ENCODE measurements at regions not wholly inside any gene's neighbourhood (a gene's known extent, or its start where the extent isn't known, plus 50 kb on each side); places are given as distances from the start of the nearest gene placed in this dataset.

DNA sequence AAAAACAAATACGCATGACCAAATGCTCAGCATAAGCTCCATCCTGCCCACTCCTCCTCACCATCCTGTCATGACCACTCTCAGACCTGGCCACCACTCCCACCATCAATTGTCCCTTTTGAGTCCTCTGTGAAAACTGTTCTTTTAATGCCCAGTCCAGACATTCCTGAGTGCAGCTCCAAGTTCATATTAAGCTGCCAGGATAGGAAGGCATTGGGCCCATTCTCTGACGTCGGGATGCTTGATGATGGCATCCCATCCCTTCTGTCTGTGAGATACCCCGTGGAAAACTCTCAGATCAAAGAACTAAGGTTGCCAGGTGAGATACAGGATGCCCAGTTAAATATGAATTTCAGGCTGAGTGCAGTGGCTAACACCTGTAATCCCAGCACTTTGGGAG is 89.9 kb upstream of the KIF5B start:
- no peak for TF ChIP-seq POLR2A (IDR thresholded peaks at IDR 0.05; ENCODE audit: extremely low read depth, insufficient read length)
- TF ChIP-seq, protein P1, sequence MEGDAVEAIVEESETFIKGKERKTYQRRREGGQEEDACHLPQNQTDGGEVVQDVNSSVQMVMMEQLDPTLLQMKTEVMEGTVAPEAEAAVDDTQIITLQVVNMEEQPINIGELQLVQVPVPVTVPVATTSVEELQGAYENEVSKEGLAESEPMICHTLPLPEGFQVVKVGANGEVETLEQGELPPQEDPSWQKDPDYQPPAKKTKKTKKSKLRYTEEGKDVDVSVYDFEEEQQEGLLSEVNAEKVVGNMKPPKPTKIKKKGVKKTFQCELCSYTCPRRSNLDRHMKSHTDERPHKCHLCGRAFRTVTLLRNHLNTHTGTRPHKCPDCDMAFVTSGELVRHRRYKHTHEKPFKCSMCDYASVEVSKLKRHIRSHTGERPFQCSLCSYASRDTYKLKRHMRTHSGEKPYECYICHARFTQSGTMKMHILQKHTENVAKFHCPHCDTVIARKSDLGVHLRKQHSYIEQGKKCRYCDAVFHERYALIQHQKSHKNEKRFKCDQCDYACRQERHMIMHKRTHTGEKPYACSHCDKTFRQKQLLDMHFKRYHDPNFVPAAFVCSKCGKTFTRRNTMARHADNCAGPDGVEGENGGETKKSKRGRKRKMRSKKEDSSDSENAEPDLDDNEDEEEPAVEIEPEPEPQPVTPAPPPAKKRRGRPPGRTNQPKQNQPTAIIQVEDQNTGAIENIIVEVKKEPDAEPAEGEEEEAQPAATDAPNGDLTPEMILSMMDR (IDR thresholded peaks at IDR 0.05; ENCODE audit: low read depth, low read length), result no peak
- TF ChIP-seq, protein P2, sequence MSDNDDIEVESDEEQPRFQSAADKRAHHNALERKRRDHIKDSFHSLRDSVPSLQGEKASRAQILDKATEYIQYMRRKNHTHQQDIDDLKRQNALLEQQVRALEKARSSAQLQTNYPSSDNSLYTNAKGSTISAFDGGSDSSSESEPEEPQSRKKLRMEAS (IDR thresholded peaks at IDR 0.05; ENCODE audit: low read depth, low read length), result no peak

Data from NB4 (cell line).